ENCODE measurements at regions not wholly inside any gene's neighbourhood (a gene's known extent, or its start where the extent isn't known, plus 50 kb on each side); places are given as distances from the start of the nearest gene placed in this dataset.

- FAIRE-seq (no peak), DNase-seq (ENCODE audit: insufficient read length, low spot score) (no peak)
Measured at GRCh38 chr20:52269321-52269720, 77.7 kb upstream of the ZFP64 start.

GRCh38 chr20:52268184-52268749 is 76.7 kb upstream of the ZFP64 start:
- no peak for DNase-seq (ENCODE audit: insufficient read length, low spot score)
- TF ChIP-seq TAF1 (IDR thresholded peaks at IDR 0.05; ENCODE audit: low read depth, low read length) (no peak), PAX5 (IDR thresholded peaks at IDR 0.05; ENCODE audit: insufficient read depth, low read length, severe bottlenecking) (no peak), POU2F2 (IDR thresholded peaks at IDR 0.05; ENCODE audit: low read depth, low read length) (no peak), POLR2A (IDR thresholded peaks at IDR 0.05; ENCODE audit: low read depth, low read length) (no peak), POLR2AphosphoS5 (IDR thresholded peaks at IDR 0.05; ENCODE audit: low read depth, low read length) (no peak)
- FAIRE-seq: no peak

More at GRCh38 chr20:52269321-52269720, 77.7 kb upstream of the ZFP64 start:
- TF ChIP-seq TAF1 (IDR thresholded peaks at IDR 0.05; ENCODE audit: low read depth, low read length) (no peak), SPI1 (IDR thresholded peaks at IDR 0.05; ENCODE audit: low read depth, low read length) (no peak), PAX5 (IDR thresholded peaks at IDR 0.05; ENCODE audit: insufficient read depth, low read length, severe bottlenecking) (no peak), POLR2AphosphoS5 (IDR thresholded peaks at IDR 0.05; ENCODE audit: low read depth, low read length) (no peak), POLR2A (IDR thresholded peaks at IDR 0.05; ENCODE audit: low read depth, low read length) (no peak), POU2F2 (IDR thresholded peaks at IDR 0.05; ENCODE audit: low read depth, low read length) (no peak)

- DNase-seq (ENCODE audit: insufficient read length, low spot score): no peak
- TF ChIP-seq PAX5 (IDR thresholded peaks at IDR 0.05; ENCODE audit: insufficient read depth, low read length, severe bottlenecking) (no peak), TAF1 (IDR thresholded peaks at IDR 0.05; ENCODE audit: low read depth, low read length) (no peak), POLR2A (IDR thresholded peaks at IDR 0.05; ENCODE audit: low read depth, low read length) (no peak), POU2F2 (IDR thresholded peaks at IDR 0.05; ENCODE audit: low read depth, low read length) (no peak), POLR2AphosphoS5 (IDR thresholded peaks at IDR 0.05; ENCODE audit: low read depth, low read length) (no peak), SPI1 (IDR thresholded peaks at IDR 0.05; ENCODE audit: low read depth, low read length) (no peak)
- no peak for FAIRE-seq
Measured at GRCh38 chr20:52267418-52267817, 75.8 kb upstream of the ZFP64 start.

GRCh38 chr20:52263757-52264156 is 72.2 kb upstream of the ZFP64 start:
- DNase-seq (ENCODE audit: insufficient read length, low spot score) (no peak), FAIRE-seq (no peak)
- no peak for TF ChIP-seq POU2F2 (IDR thresholded peaks at IDR 0.05; ENCODE audit: low read depth, low read length)
- no peak for TF ChIP-seq POLR2AphosphoS5 (IDR thresholded peaks at IDR 0.05; ENCODE audit: low read depth, low read length)
- no peak for TF ChIP-seq PAX5 (IDR thresholded peaks at IDR 0.05; ENCODE audit: insufficient read depth, low read length, severe bottlenecking)
- TF ChIP-seq POLR2A (IDR thresholded peaks at IDR 0.05; ENCODE audit: low read depth, low read length): no peak
- no peak for TF ChIP-seq SPI1 (IDR thresholded peaks at IDR 0.05; ENCODE audit: low read depth, low read length)
- TF ChIP-seq TAF1 (IDR thresholded peaks at IDR 0.05; ENCODE audit: low read depth, low read length): no peak

GRCh38 chr20:52261792-52262191 is 70.2 kb upstream of the ZFP64 start:
- TF ChIP-seq POU2F2 (IDR thresholded peaks at IDR 0.05; ENCODE audit: low read depth, low read length): no peak
- TF ChIP-seq POLR2A (IDR thresholded peaks at IDR 0.05; ENCODE audit: low read depth, low read length): no peak
- no peak for TF ChIP-seq TAF1 (IDR thresholded peaks at IDR 0.05; ENCODE audit: low read depth, low read length)
- TF ChIP-seq POLR2AphosphoS5 (IDR thresholded peaks at IDR 0.05; ENCODE audit: low read depth, low read length): no peak
- TF ChIP-seq PAX5 (IDR thresholded peaks at IDR 0.05; ENCODE audit: insufficient read depth, low read length, severe bottlenecking): no peak
- TF ChIP-seq SPI1 (IDR thresholded peaks at IDR 0.05; ENCODE audit: low read depth, low read length): no peak
- FAIRE-seq (no peak), DNase-seq (ENCODE audit: insufficient read length, low spot score) (no peak)

DNA sequence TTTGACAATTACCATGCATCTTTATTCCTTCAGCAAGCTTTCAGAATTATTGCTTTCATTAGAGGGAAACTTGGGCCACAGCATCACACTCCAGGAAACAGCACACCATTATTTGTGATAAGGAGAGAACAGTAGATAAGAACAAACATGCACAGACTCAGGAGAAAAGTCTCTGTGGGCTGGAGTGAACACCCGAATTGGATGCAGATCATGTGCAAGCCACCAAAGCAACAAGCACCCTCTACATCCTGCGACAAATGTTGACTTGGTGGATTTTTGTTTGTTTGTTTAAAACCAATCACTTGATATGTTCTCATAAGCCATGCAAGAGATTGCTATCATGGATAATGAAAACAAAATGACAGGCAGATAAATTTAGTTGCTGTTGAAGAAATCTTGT is 67.7 kb upstream of the ZFP64 start:
- FAIRE-seq: no peak
- DNase-seq (ENCODE audit: insufficient read length, low spot score): no peak

DNA sequence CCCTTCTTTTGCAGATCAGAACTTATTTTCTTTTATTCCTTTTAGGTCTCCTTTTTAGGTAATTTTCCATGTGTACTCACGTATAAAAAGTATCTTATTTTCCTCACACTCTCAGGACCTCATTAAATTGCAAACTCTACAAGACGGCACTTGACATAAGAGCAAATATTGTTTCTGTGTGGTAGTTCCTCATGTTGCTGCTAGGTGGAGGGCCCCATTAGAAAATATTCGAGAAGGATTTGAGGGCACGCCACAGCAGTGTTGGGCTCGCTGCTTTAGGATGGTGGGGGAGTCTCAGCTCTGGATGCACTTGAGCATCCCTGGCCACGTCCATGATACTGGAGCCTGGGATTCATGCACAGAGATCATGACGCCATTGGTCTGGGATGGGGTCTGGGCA is 64.9 kb upstream of the ZFP64 start:
- DNase-seq (ENCODE audit: insufficient read length, low spot score) (no peak), FAIRE-seq (no peak)
- TF ChIP-seq POLR2AphosphoS5 (IDR thresholded peaks at IDR 0.05; ENCODE audit: low read depth, low read length): no peak
- no peak for TF ChIP-seq POLR2A (IDR thresholded peaks at IDR 0.05; ENCODE audit: low read depth, low read length)
- no peak for TF ChIP-seq POU2F2 (IDR thresholded peaks at IDR 0.05; ENCODE audit: low read depth, low read length)
- TF ChIP-seq SPI1 (IDR thresholded peaks at IDR 0.05; ENCODE audit: low read depth, low read length): no peak
- TF ChIP-seq PAX5 (IDR thresholded peaks at IDR 0.05; ENCODE audit: insufficient read depth, low read length, severe bottlenecking): no peak
- no peak for TF ChIP-seq TAF1 (IDR thresholded peaks at IDR 0.05; ENCODE audit: low read depth, low read length)

More for the DNA sequence above, 67.7 kb upstream of the ZFP64 start:
- TF ChIP-seq POU2F2 (IDR thresholded peaks at IDR 0.05; ENCODE audit: low read depth, low read length) (no peak), PAX5 (IDR thresholded peaks at IDR 0.05; ENCODE audit: insufficient read depth, low read length, severe bottlenecking) (no peak), POLR2A (IDR thresholded peaks at IDR 0.05; ENCODE audit: low read depth, low read length) (no peak), POLR2AphosphoS5 (IDR thresholded peaks at IDR 0.05; ENCODE audit: low read depth, low read length) (no peak), TAF1 (IDR thresholded peaks at IDR 0.05; ENCODE audit: low read depth, low read length) (no peak), SPI1 (IDR thresholded peaks at IDR 0.05; ENCODE audit: low read depth, low read length) (no peak)

- FAIRE-seq (no peak), DNase-seq (ENCODE audit: insufficient read length, low spot score) (no peak)
- TF ChIP-seq POLR2AphosphoS5 (IDR thresholded peaks at IDR 0.05; ENCODE audit: low read depth, low read length): no peak
Measured at GRCh38 chr20:52252664-52253063, 61.1 kb upstream of the ZFP64 start.

GRCh38 chr20:52251827-52252226 is 60.2 kb upstream of the ZFP64 start:
- TF ChIP-seq PAX5 (IDR thresholded peaks at IDR 0.05; ENCODE audit: insufficient read depth, low read length, severe bottlenecking): no peak
- TF ChIP-seq POU2F2 (IDR thresholded peaks at IDR 0.05; ENCODE audit: low read depth, low read length): no peak
- no peak for TF ChIP-seq POLR2A (IDR thresholded peaks at IDR 0.05; ENCODE audit: low read depth, low read length)
- no peak for TF ChIP-seq TAF1 (IDR thresholded peaks at IDR 0.05; ENCODE audit: low read depth, low read length)
- TF ChIP-seq SPI1 (IDR thresholded peaks at IDR 0.05; ENCODE audit: low read depth, low read length): no peak
- no peak for TF ChIP-seq POLR2AphosphoS5 (IDR thresholded peaks at IDR 0.05; ENCODE audit: low read depth, low read length)
- FAIRE-seq (no peak), DNase-seq (ENCODE audit: insufficient read length, low spot score) (no peak)

DNA sequence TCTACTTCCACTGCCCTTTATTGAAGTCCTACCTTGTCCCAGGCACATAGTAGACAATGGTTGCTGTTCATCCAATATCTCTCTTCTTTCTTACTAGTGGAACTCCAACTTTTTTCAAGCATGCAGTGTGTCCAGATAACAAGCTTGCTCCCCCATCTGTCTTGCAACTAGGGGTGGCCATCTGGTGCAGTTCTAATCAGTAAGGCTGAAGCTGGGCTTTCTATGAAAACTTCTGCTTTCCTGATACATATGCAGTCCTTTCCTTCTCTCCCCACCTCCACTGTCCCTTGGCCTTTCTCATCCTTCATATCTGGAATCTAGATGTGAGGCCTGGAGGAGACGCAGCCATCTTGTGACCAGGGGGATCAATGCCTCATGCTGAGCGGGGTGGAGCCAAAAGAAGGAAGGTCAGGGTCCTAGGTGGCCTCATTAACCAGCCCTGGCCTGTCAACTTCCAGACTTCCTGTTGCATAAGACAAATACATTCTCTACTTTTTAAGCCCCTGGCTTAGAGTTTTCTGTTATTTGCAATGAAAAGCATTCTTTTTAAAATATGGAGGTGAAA is 59.6 kb upstream of the ZFP64 start:
- no peak for DNase-seq (ENCODE audit: insufficient read length, low spot score)
- FAIRE-seq: no peak
- TF ChIP-seq POLR2A (IDR thresholded peaks at IDR 0.05; ENCODE audit: low read depth, low read length) (no peak), PAX5 (IDR thresholded peaks at IDR 0.05; ENCODE audit: insufficient read depth, low read length, severe bottlenecking) (no peak), TAF1 (IDR thresholded peaks at IDR 0.05; ENCODE audit: low read depth, low read length) (no peak), SPI1 (IDR thresholded peaks at IDR 0.05; ENCODE audit: low read depth, low read length) (no peak), POU2F2 (IDR thresholded peaks at IDR 0.05; ENCODE audit: low read depth, low read length) (no peak), POLR2AphosphoS5 (IDR thresholded peaks at IDR 0.05; ENCODE audit: low read depth, low read length) (no peak)
